Vagina (tissue), 2 donors: ENCODE measurements at regions not wholly inside any gene's neighbourhood (a gene's known extent, or its start where the extent isn't known, plus 50 kb on each side); places are given as distances from the start of the nearest gene placed in this dataset.

Experiments
- POLR2A ChIP-seq, 2 donors: fragments of 450-650 bp; IDR thresholded peaks; one replicate each; pipeline ENCODE4 v1.6.1; 2017; ENCODE audit warnings: antibody characterized with exemption in 2 of 2, mild to moderate bottlenecking in 2 of 2, moderate library complexity in 2 of 2
- POLR2AphosphoS5 ChIP-seq, 2 donors: sonication (generic); formaldehyde crosslinking; IDR thresholded peaks; one replicate each; pipeline ENCODE4 v1.9.0; 2017; ENCODE audit warnings: antibody characterized with exemption in 2 of 2, mild to moderate bottlenecking in 2 of 2, low read depth in 1 of 2; ENCODE audit not compliant: insufficient read depth in 1 of 2

GRCh38 chr6:98339506-98339905 lies 494.9 kb upstream of the POU3F2 start:
- TF ChIP-seq POLR2A (IDR thresholded peaks at IDR 0.05) (no peak), POLR2AphosphoS5 (IDR thresholded peaks at IDR 0.05; ENCODE audit: insufficient read depth in 1 of 2, low read depth in 1 of 2) (no peak)
